ENCODE measurements at regions not wholly inside any gene's neighbourhood (a gene's known extent, or its start where the extent isn't known, plus 50 kb on each side); places are given as distances from the start of the nearest gene placed in this dataset.

GRCh38 chr3:168645180-168645579, 549.5 kb upstream of the GOLIM4 start:
- no peak overlapping the region for H3K4me3 Mint-ChIP-seq
- H3K27me3 Mint-ChIP-seq (ENCODE audit: low read depth) = no peaks in the 10 kb centered on the region
- no peaks in the 10 kb centered on the region for H3K9me3 Mint-ChIP-seq
- no peak overlapping the region for H3K27ac Mint-ChIP-seq
- TF ChIP-seq CTCF (IDR thresholded peaks at IDR 0.05; ENCODE audit: unreplicated experiment in 3 of 3) = no peak
- no peaks in the 10 kb centered on the region for H3K4me1 Mint-ChIP-seq
- H3K36me3 Mint-ChIP-seq (ENCODE audit: low read depth) = no peaks in the 10 kb centered on the region

- TF ChIP-seq CTCF (IDR thresholded peaks at IDR 0.05; ENCODE audit: unreplicated experiment in 3 of 3) = no peak
- no peak overlapping the region for H3K27ac Mint-ChIP-seq
- H3K27me3 Mint-ChIP-seq (ENCODE audit: low read depth) = no peaks in the 10 kb centered on the region
- no peaks in the 10 kb centered on the region for H3K9me3 Mint-ChIP-seq
- no peak overlapping the region for H3K4me3 Mint-ChIP-seq
- no peaks in the 10 kb centered on the region for H3K36me3 Mint-ChIP-seq (ENCODE audit: low read depth)
- H3K4me1 Mint-ChIP-seq = no peaks in the 10 kb centered on the region
These were observed 532.8 kb upstream of the GOLIM4 start for GRCh38 chr3:168628549-168628948.

DNA sequence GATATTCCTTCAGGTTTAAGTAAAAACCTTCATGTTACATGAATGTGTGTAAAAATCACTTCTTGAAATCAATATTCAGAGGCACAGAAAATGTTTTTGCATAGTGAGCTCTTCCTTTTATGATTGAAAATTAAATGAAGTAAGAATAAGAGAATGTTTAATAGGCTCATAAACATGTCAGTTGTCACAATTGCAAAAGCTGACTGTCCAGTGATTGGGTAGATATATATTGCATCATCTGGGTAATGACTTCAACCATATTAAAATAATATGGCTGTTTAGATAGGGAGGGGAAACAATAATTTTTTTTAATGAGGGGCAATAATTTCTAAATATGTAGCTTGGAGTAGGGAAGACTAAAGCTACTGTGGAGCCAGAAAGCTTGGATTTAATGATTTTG, 529.8 kb upstream of the GOLIM4 start:
- Mint-ChIP-seq H3K36me3 (ENCODE audit: low read depth) (no peaks in the 10 kb centered on the region), H3K4me3 (no peak overlapping the region), H3K27me3 (ENCODE audit: low read depth) (peaks cover 4% of the 10 kb centered on the region), H3K4me1 (no peaks in the 10 kb centered on the region), H3K9me3 (no peaks in the 10 kb centered on the region), H3K27ac (peak overlapping the region in 1 of 3 experiments; percentile 21)
- no peak for TF ChIP-seq CTCF (IDR thresholded peaks at IDR 0.05; ENCODE audit: unreplicated experiment in 3 of 3)

GRCh38 chr3:168624892-168625448, 529.2 kb upstream of the GOLIM4 start:
- no peaks in the 10 kb centered on the region for H3K4me1 Mint-ChIP-seq
- no peaks in the 10 kb centered on the region for H3K9me3 Mint-ChIP-seq
- H3K27ac Mint-ChIP-seq = peak overlapping the region in 1 of 3 experiments; percentile 21
- no peaks in the 10 kb centered on the region for H3K36me3 Mint-ChIP-seq (ENCODE audit: low read depth)
- TF ChIP-seq CTCF (IDR thresholded peaks at IDR 0.05; ENCODE audit: unreplicated experiment in 3 of 3) = no peak
- no peak overlapping the region for H3K4me3 Mint-ChIP-seq
- peaks cover 4% of the 10 kb centered on the region for H3K27me3 Mint-ChIP-seq (ENCODE audit: low read depth)

DNA sequence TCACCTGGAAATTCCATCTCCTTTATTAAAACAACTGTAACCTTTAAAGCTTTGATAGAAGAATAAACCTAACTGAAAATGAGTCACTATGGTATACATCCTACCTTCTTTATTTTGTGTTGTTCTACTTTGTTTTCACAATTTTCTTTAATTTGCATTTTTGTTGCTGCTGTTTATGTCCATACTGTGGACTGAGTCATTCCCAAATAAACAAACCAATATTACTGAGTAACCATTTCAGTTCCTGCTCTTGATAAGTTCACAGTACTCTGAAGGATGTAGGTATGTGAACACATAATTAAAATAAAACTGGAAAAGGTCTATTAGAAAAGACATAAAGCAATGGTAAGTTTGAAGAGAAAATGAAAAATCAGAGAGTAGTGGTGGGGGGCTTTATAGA, 528.5 kb upstream of the GOLIM4 start:
- Mint-ChIP-seq H3K9me3 (no peaks in the 10 kb centered on the region), H3K4me3 (no peak overlapping the region), H3K27me3 (ENCODE audit: low read depth) (peaks cover 4% of the 10 kb centered on the region), H3K27ac (no peak overlapping the region), H3K36me3 (ENCODE audit: low read depth) (no peaks in the 10 kb centered on the region), H3K4me1 (no peaks in the 10 kb centered on the region)
- no peak for TF ChIP-seq CTCF (IDR thresholded peaks at IDR 0.05; ENCODE audit: unreplicated experiment in 3 of 3)

- TF ChIP-seq CTCF (IDR thresholded peaks at IDR 0.05; ENCODE audit: unreplicated experiment in 3 of 3) = no peak
- H3K4me3 Mint-ChIP-seq = no peak overlapping the region
- peaks cover under 1% of the 10 kb centered on the region for H3K4me1 Mint-ChIP-seq
- no peaks in the 10 kb centered on the region for H3K9me3 Mint-ChIP-seq
- H3K36me3 Mint-ChIP-seq (ENCODE audit: low read depth) = no peaks in the 10 kb centered on the region
- H3K27ac Mint-ChIP-seq = no peak overlapping the region
- H3K27me3 Mint-ChIP-seq (ENCODE audit: low read depth) = peaks cover 4% of the 10 kb centered on the region
These were observed 527.1 kb upstream of the GOLIM4 start for GRCh38 chr3:168622795-168623194.

Measured in nephron (organoid).